ENCODE measurements at regions not wholly inside any gene's neighbourhood (a gene's known extent, or its start where the extent isn't known, plus 50 kb on each side); places are given as distances from the start of the nearest gene placed in this dataset.

- intact Hi-C loops (cut with micrococcal nuclease): loop anchor here in 1 of 2 donors (10.0 kb wide), 1 partner anchor 189 kb away; no protein-coding TSS in a partner anchor
- peaks cover 0 to 3% (median 0%) of the 10 kb centered on the region in 3 donors for H3K27me3 Mint-ChIP-seq (ENCODE audit: low read depth in 3 of 3)
These were observed 466.1 kb downstream of the EDEM1 start for GRCh38 chr3:5653426-5654143.

GRCh38 chr3:5657106-5657505, 469.6 kb downstream of the EDEM1 start:
- WGBS (ENCODE audit: insufficient coverage): 0% methylated on average over 2 of the region's 5 CpGs

More at GRCh38 chr3:5653426-5654143, 466.1 kb downstream of the EDEM1 start:
- Histone ChIP-seq H3K27ac (ENCODE audit: low read depth in 1 of 2, low read length in 2 of 2) (no peak overlapping the region), H3K4me1 (ENCODE audit: control insufficient read depth in 1 of 2, insufficient read depth in 2 of 2, low read length in 2 of 2) (peaks cover 23 to 27% of the 10 kb centered on the region in 2 donors), H3K9me3 (replicated peaks in 1 of 2; ENCODE audit: control insufficient read depth in 1 of 2, insufficient read depth in 1 of 2, low read length in 2 of 2) (no peaks in the 10 kb centered on the region), H3K4me3 (replicated peaks in 1 of 3; ENCODE audit: low read depth in 2 of 3, low read length in 3 of 3) (no peak overlapping the region), H3K36me3 (replicated peaks in 1 of 2; ENCODE audit: control insufficient read depth in 1 of 2, insufficient read depth in 2 of 2, low read length in 2 of 2) (no peaks in the 10 kb centered on the region), H2AFZ (ENCODE audit: insufficient read depth, low read depth, low read length, poor library complexity, severe bottlenecking) (no peak overlapping the region), H3K9ac (ENCODE audit: insufficient read depth, low read length, poor library complexity, severe bottlenecking) (no peak overlapping the region), H3K79me2 (ENCODE audit: insufficient read depth, low read length) (no peaks in the 10 kb centered on the region), H3K4me2 (replicated peaks; ENCODE audit: extremely low read depth, low read length, poor library complexity, severe bottlenecking) (no peak overlapping the region), H4K20me1 (ENCODE audit: insufficient read depth, low read length) (no peaks in the 10 kb centered on the region), H3K27me3 (ENCODE audit: control insufficient read depth in 2 of 2, insufficient read depth in 2 of 2, low read length in 2 of 2) (no peaks in the 10 kb centered on the region)
- no CpG with 5 or more reads among the region's 2 CpGs for WGBS (ENCODE audit: insufficient coverage)
- H3K36me3 Mint-ChIP-seq: no peaks in the 10 kb centered on the region
- H3K4me1 Mint-ChIP-seq: peaks cover 22% of the 10 kb centered on the region
- peaks cover 0 to 12% (median 7%) of the 10 kb centered on the region in 7 donors for H3K9me3 Mint-ChIP-seq
- no peak overlapping the region for H3K4me3 Mint-ChIP-seq
- no peak for DNase-seq
- no peak for TF ChIP-seq CTCF (IDR thresholded peaks at IDR 0.05)
- no peak overlapping the region for H3K27ac Mint-ChIP-seq

More at GRCh38 chr3:5657106-5657505, 469.6 kb downstream of the EDEM1 start:
- Histone ChIP-seq H3K4me2 (replicated peaks; ENCODE audit: extremely low read depth, low read length, poor library complexity, severe bottlenecking) (peak overlapping the region; percentile 60), H3K27ac (ENCODE audit: low read depth in 1 of 2, low read length in 2 of 2) (peak overlapping the region; percentile 25 to 91), H3K27me3 (ENCODE audit: control insufficient read depth in 2 of 2, insufficient read depth in 2 of 2, low read length in 2 of 2) (no peaks in the 10 kb centered on the region), H3K36me3 (replicated peaks in 1 of 2; ENCODE audit: control insufficient read depth in 1 of 2, insufficient read depth in 2 of 2, low read length in 2 of 2) (no peaks in the 10 kb centered on the region), H4K20me1 (ENCODE audit: insufficient read depth, low read length) (no peaks in the 10 kb centered on the region), H2AFZ (ENCODE audit: insufficient read depth, low read depth, low read length, poor library complexity, severe bottlenecking) (peak overlapping the region; percentile 23), H3K9me3 (replicated peaks in 1 of 2; ENCODE audit: control insufficient read depth in 1 of 2, insufficient read depth in 1 of 2, low read length in 2 of 2) (no peaks in the 10 kb centered on the region), H3K4me3 (replicated peaks in 1 of 3; ENCODE audit: low read depth in 2 of 3, low read length in 3 of 3) (peak overlapping the region in 1 of 3 experiments; percentile 47), H3K4me1 (ENCODE audit: control insufficient read depth in 1 of 2, insufficient read depth in 2 of 2, low read length in 2 of 2) (peaks cover 23 to 28% of the 10 kb centered on the region in 2 donors), H3K9ac (ENCODE audit: insufficient read depth, low read length, poor library complexity, severe bottlenecking) (peak overlapping the region; percentile 33), H3K79me2 (ENCODE audit: insufficient read depth, low read length) (no peaks in the 10 kb centered on the region)
- peaks cover 3 to 22% (median 7%) of the 10 kb centered on the region in 7 donors for H3K9me3 Mint-ChIP-seq
- DNase-seq: peak; percentile 92 to 99 (median 98)
- H3K27ac Mint-ChIP-seq: peak overlapping the region; percentile 91 to 98 (median 96)
- H3K4me3 Mint-ChIP-seq: peak overlapping the region; percentile 17 to 79
- H3K36me3 Mint-ChIP-seq: no peaks in the 10 kb centered on the region
- TF ChIP-seq CTCF (IDR thresholded peaks at IDR 0.05): no peak
- H3K4me1 Mint-ChIP-seq: peaks cover 25% of the 10 kb centered on the region
- intact Hi-C loops (cut with micrococcal nuclease): loop anchor here (5.0 to 10.0 kb wide), 2 partner anchors 192 to 230 kb away; no protein-coding TSS in a partner anchor
- peaks cover 0 to 1% (median 0%) of the 10 kb centered on the region in 3 donors for H3K27me3 Mint-ChIP-seq (ENCODE audit: low read depth in 3 of 3)
